ENCODE measurements at regions not wholly inside any gene's neighbourhood (a gene's known extent, or its start where the extent isn't known, plus 50 kb on each side); places are given as distances from the start of the nearest gene placed in this dataset.

DNA sequence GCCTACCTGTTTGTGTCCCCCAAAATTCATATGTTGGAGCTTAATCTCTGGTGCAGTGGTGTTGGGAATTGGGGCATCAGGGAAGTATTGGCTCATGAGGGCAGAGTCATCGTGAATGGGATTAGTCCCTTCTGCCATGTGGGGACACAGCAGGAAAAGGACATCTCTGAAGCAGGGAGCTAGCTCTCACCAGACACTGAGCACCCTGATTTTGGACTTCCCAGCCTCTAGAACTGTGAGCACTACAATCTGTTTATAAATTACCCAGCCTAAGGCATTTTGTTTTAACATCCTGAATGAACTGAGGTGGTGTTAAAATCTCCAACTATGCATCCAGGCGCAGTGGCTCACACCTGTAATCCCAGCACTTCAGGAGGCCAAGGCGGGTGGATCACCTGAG, 206.0 kb downstream of the SEC14L1 start:
- TF ChIP-seq TP53 (CRISPR knock-in tag; IDR thresholded peaks at IDR 0.05): no peak
- no peak for TF ChIP-seq NR2C2 (CRISPR knock-in tag; IDR thresholded peaks at IDR 0.05)

Measured in WTC11 (cell line).